OCI-LY7 (cell line): ENCODE measurements at regions not wholly inside any gene's neighbourhood (a gene's known extent, or its start where the extent isn't known, plus 50 kb on each side); places are given as distances from the start of the nearest gene placed in this dataset.

Experiments used
- EZH2phosphoT487 ChIP-seq: fragments of 200-600 bp; sonication (generic); IDR thresholded peaks from 2 replicates; pipeline ENCODE4 v1.6.1; 2018; ENCODE audit warnings: low read depth, borderline replicate concordance, mild to moderate bottlenecking, mixed run types, antibody characterized with exemption, low read length, moderate library complexity, mixed read lengths
- TF ChIP-seq, protein P1 (sequence below): fragments of 200-600 bp; sonication (generic); conservative IDR thresholded peaks from 2 replicates; pipeline ENCODE4 v1.5.1; 2014; ENCODE audit warnings: mild to moderate bottlenecking, antibody characterized with exemption, low read length, moderate library complexity, mixed read lengths

DNA sequence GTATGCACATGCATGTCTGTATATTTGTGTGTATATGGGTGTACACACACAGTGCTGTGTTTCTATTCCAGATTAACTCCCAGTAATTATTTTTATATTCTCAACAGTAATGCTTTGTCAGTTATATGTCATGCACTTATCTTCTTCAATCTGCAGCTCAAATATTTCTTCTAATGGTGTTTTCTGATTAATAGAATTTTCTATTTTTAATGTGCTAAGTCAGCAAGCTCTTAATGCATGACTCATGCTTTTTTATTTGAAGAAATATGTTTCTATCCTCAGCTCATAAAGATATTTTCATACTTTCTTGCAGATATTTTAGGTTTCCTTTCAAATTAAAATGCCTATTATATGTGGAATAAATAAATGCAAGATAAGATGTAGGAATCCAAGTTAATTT, 59.7 kb upstream of the TMEM18 start:
- TF ChIP-seq, protein P1, sequence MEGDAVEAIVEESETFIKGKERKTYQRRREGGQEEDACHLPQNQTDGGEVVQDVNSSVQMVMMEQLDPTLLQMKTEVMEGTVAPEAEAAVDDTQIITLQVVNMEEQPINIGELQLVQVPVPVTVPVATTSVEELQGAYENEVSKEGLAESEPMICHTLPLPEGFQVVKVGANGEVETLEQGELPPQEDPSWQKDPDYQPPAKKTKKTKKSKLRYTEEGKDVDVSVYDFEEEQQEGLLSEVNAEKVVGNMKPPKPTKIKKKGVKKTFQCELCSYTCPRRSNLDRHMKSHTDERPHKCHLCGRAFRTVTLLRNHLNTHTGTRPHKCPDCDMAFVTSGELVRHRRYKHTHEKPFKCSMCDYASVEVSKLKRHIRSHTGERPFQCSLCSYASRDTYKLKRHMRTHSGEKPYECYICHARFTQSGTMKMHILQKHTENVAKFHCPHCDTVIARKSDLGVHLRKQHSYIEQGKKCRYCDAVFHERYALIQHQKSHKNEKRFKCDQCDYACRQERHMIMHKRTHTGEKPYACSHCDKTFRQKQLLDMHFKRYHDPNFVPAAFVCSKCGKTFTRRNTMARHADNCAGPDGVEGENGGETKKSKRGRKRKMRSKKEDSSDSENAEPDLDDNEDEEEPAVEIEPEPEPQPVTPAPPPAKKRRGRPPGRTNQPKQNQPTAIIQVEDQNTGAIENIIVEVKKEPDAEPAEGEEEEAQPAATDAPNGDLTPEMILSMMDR: no peak
- no peak for TF ChIP-seq EZH2phosphoT487
